OCI-LY3 (cell line): ENCODE measurements at regions not wholly inside any gene's neighbourhood (a gene's known extent, or its start where the extent isn't known, plus 50 kb on each side); places are given as distances from the start of the nearest gene placed in this dataset.

ENCODE experiments used
- H2AFZ ChIP-seq: fragments of 200-600, 300-600 bp; shearing (Covaris generic); 2 replicates; pipeline ENCODE4 v1.6.0; 2014; ENCODE audit warnings: antibody characterized with exemption, low read depth, low read length
- H3K27ac ChIP-seq: fragments of 200-600, 300-600 bp; sonication (generic); 2 replicates; pipeline ENCODE4 v1.5.1; 2014; ENCODE audit warnings: mild to moderate bottlenecking, low read length, moderate library complexity, mixed read lengths
- H3K27me3 ChIP-seq: fragments of 200-600, 300-600 bp; sonication (generic); 2 replicates; pipeline ENCODE4 v1.6.1; 2014; ENCODE audit warnings: low read depth, low read length, mixed read lengths
- H3K36me3 ChIP-seq: fragments of 200-600, 300-600 bp; sonication (generic); replicated peaks from 2 replicates; pipeline ENCODE3; 2014; ENCODE audit warnings: low read depth, low read length, mixed read lengths
- H3K4me1 ChIP-seq: fragments of 300-600, 200-600 bp; sonication (generic); 2 replicates; pipeline ENCODE4 v1.6.1; 2014; ENCODE audit warnings: low read length, mixed read lengths
- H3K4me2 ChIP-seq: fragments of 200-600, 300-600 bp; sonication (generic); 2 replicates; pipeline ENCODE4 v1.6.1; 2014; ENCODE audit warnings: low read length, mixed read lengths
- H3K4me3 ChIP-seq: fragments of 300-600, 200-600 bp; sonication (generic); 2 replicates; pipeline ENCODE4 v1.5.1; 2014; ENCODE audit warnings: antibody characterized with exemption, mild to moderate bottlenecking, low read length, moderate library complexity
- H3K79me2 ChIP-seq: fragments of 300-600, 200-600 bp; shearing (Covaris generic); 2 replicates; pipeline ENCODE4 v1.6.1; 2014; ENCODE audit warnings: mild to moderate bottlenecking, low read length, mixed read lengths
- H3K9ac ChIP-seq: fragments of 300-600, 200-600 bp; shearing (Covaris generic); 2 replicates; pipeline ENCODE4 v1.6.0; 2014; ENCODE audit warnings: mild to moderate bottlenecking, low read length, moderate library complexity
- H3K9me3 ChIP-seq: fragments of 200-600, 300-600 bp; shearing (Covaris generic); 2 replicates; pipeline ENCODE4 v1.6.1; 2014; ENCODE audit warnings: low read length, mixed read lengths; ENCODE audit not compliant: insufficient read depth
- H4K20me1 ChIP-seq: fragments of 200-600, 300-600 bp; sonication (generic); 2 replicates; pipeline ENCODE4 v1.6.1; 2016; ENCODE audit warnings: low read length, mixed read lengths; ENCODE audit not compliant: insufficient read depth
- EZH2phosphoT487 ChIP-seq: fragments of 200-600 bp; shearing (Covaris generic); IDR thresholded peaks from 2 replicates; pipeline ENCODE4 v1.6.1; 2018; ENCODE audit warnings: antibody characterized with exemption, mixed run types, low read depth
- TF ChIP-seq, protein P1 (sequence below): fragments of 200-600, 300-600 bp; sonication (generic); IDR thresholded peaks from 2 replicates; pipeline ENCODE4 v1.5.1; 2014; ENCODE audit warnings: antibody characterized with exemption, low read length, low read depth

DNA sequence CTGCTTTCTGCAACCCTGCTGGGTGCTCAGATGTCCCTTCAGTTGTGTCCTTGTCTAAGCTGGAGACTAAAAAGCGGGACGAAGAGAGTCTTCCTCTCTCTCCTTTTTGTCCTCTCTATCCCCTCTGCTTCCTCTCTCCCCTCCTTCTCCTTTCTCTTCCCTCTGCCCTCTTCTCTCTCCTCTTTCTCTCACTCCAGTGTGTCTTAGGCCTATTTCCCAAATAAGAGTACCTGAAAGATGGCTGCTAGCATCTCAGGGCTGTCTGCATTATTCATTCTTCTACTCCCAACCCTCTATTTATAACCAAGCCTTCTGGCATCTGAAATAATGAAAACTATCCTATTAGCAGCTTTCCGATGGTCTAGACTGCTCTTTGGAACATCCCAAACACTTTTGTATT, 729.8 kb downstream of the UQCRFS1 start:
- H3K4me3 ChIP-seq, result no peak overlapping the region
- TF ChIP-seq, protein P1, sequence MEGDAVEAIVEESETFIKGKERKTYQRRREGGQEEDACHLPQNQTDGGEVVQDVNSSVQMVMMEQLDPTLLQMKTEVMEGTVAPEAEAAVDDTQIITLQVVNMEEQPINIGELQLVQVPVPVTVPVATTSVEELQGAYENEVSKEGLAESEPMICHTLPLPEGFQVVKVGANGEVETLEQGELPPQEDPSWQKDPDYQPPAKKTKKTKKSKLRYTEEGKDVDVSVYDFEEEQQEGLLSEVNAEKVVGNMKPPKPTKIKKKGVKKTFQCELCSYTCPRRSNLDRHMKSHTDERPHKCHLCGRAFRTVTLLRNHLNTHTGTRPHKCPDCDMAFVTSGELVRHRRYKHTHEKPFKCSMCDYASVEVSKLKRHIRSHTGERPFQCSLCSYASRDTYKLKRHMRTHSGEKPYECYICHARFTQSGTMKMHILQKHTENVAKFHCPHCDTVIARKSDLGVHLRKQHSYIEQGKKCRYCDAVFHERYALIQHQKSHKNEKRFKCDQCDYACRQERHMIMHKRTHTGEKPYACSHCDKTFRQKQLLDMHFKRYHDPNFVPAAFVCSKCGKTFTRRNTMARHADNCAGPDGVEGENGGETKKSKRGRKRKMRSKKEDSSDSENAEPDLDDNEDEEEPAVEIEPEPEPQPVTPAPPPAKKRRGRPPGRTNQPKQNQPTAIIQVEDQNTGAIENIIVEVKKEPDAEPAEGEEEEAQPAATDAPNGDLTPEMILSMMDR, result no peak
- no peak for TF ChIP-seq EZH2phosphoT487
- H3K9me3 ChIP-seq, result no peaks in the 10 kb centered on the region
- peaks cover 37% of the 10 kb centered on the region for H3K4me1 ChIP-seq
- H2AFZ ChIP-seq, result no peak overlapping the region
- no peak overlapping the region for H3K9ac ChIP-seq
- H3K79me2 ChIP-seq, result no peaks in the 10 kb centered on the region
- H3K36me3 ChIP-seq, result peaks cover 3% of the 10 kb centered on the region
- H3K27me3 ChIP-seq, result no peaks in the 10 kb centered on the region
- no peak overlapping the region for H3K27ac ChIP-seq
- no peaks in the 10 kb centered on the region for H4K20me1 ChIP-seq
- H3K4me2 ChIP-seq, result no peak overlapping the region

DNA sequence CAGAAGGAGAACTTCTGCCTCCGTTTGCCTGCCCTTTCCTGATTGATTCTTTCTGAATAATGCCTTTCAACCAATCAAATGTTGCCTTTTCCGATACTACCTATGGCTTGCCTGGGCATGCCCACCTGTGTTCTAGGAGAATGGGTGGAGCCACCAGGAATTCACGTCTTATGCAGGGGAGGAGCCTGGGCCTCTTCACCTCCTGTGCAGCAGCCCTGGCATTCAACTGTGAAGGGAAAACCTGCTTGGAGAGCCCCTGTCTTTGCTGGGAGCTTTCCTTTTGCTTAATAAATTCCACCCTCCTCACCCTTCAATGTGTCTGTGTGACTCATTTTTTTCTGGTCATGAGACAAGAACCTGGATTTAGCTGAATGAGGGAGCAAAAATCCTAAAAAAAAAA, 730.7 kb downstream of the UQCRFS1 start:
- H3K36me3 ChIP-seq, result peaks cover 3% of the 10 kb centered on the region
- no peak overlapping the region; the same call in 1 of the 2 replicates for H2AFZ ChIP-seq
- H3K79me2 ChIP-seq, result no peaks in the 10 kb centered on the region
- TF ChIP-seq EZH2phosphoT487, result no peak
- TF ChIP-seq, protein P1, result no peak
- no peaks in the 10 kb centered on the region for H3K9me3 ChIP-seq
- no peaks in the 10 kb centered on the region for H3K27me3 ChIP-seq
- H3K27ac ChIP-seq, result no peak overlapping the region
- H3K9ac ChIP-seq, result no peak overlapping the region
- no peak overlapping the region for H3K4me2 ChIP-seq
- no peak overlapping the region for H3K4me3 ChIP-seq
- no peaks in the 10 kb centered on the region for H4K20me1 ChIP-seq
- peaks cover 27% of the 10 kb centered on the region for H3K4me1 ChIP-seq

DNA sequence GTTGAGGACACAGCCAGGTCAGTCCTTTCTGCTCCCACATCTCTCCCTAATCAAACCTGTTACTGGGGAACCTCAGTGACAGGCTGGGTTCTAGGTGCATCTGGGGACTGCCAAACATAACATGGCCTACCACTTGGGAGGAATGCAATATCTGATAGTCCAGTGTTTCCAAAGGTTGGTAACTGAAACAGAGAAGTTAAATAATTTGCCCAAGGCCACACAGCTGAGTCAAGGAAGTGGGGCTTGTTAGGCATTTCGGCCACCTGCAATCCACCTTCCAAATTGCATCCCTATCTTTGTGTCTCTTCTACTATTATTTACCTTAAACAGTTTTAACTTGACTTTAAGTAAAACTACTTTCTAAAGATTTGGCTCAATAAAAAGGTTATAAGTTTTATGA, 731.3 kb downstream of the UQCRFS1 start:
- Histone ChIP-seq H3K27me3 (no peaks in the 10 kb centered on the region), H4K20me1 (no peaks in the 10 kb centered on the region), H3K4me1 (peaks cover 21% of the 10 kb centered on the region), H3K4me3 (no peak overlapping the region), H3K9me3 (no peaks in the 10 kb centered on the region), H3K27ac (no peak overlapping the region), H3K4me2 (no peak overlapping the region), H2AFZ (no peak overlapping the region), H3K36me3 (peaks cover 3% of the 10 kb centered on the region), H3K79me2 (no peaks in the 10 kb centered on the region), H3K9ac (no peak overlapping the region)
- no peak for TF ChIP-seq EZH2phosphoT487
- TF ChIP-seq, protein P1, result no peak

DNA sequence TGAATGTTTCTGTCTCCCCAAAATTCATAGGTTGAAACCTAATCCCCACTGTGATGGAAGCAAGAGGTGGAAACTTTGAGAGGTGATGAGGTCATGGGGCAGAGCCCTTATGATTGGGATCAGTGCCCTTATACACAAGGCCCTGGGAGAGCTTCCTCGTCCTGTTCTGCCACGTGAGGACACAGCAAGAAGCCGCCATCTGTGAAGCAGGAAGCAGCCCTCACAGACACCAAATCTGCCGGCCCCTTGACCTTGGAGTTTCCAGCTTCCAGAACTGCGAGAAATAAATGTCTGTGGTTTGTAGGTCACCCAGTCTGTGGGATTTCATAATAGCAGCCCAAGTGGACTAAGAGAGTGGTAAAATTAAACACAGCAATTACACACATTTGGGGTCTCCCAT, 737.4 kb downstream of the UQCRFS1 start:
- Histone ChIP-seq H3K4me2 (no peak overlapping the region), H2AFZ (no peak overlapping the region), H3K4me1 (peaks cover 17% of the 10 kb centered on the region), H3K9me3 (no peaks in the 10 kb centered on the region), H3K4me3 (no peak overlapping the region), H3K27ac (no peak overlapping the region), H3K79me2 (no peaks in the 10 kb centered on the region), H3K36me3 (peaks cover 3% of the 10 kb centered on the region), H3K9ac (no peak overlapping the region), H3K27me3 (no peaks in the 10 kb centered on the region), H4K20me1 (no peaks in the 10 kb centered on the region)
- TF ChIP-seq, protein P1, result no peak
- TF ChIP-seq EZH2phosphoT487, result no peak
